H9 (cell line): ENCODE measurements at regions not wholly inside any gene's neighbourhood (a gene's known extent, or its start where the extent isn't known, plus 50 kb on each side); places are given as distances from the start of the nearest gene placed in this dataset.

Source experiments
- DNase-seq: peaks from one replicate; pipeline ENCODE4 v3.0.0-alpha.2; 2017
- H2AFZ ChIP-seq: one replicate; pipeline ENCODE4 v1.6.1; 2013; ENCODE audit warnings: mild to moderate bottlenecking, low read length, control low read depth, moderate library complexity
- H2AK5ac ChIP-seq: 2 replicates; pipeline ENCODE4 v1.6.1; 2013; ENCODE audit warnings: low read length, control low read depth, mixed read lengths; ENCODE audit not compliant: insufficient read length
- H2BK120ac ChIP-seq: one replicate; pipeline ENCODE4 v1.6.1; 2013; ENCODE audit warnings: low read depth, mild to moderate bottlenecking, low read length, control low read depth, inconsistent platforms; ENCODE audit not compliant: poor library complexity, severe bottlenecking
- H2BK12ac ChIP-seq: 2 replicates; pipeline ENCODE4 v1.6.1; 2013; ENCODE audit warnings: low read length, control low read depth, mixed read lengths, low read depth; ENCODE audit not compliant: insufficient read length
- H2BK15ac ChIP-seq: 2 replicates; pipeline ENCODE4 v1.6.1; 2013; ENCODE audit warnings: low read depth, low read length, control low read depth
- H2BK20ac ChIP-seq: one replicate; pipeline ENCODE4 v1.6.1; 2013; ENCODE audit warnings: low read depth, mild to moderate bottlenecking, low read length, control low read depth, inconsistent platforms; ENCODE audit not compliant: poor library complexity, severe bottlenecking
- H2BK5ac ChIP-seq: 2 replicates; pipeline ENCODE4 v1.6.1; 2013; ENCODE audit warnings: low read length, control low read depth, mixed read lengths; ENCODE audit not compliant: insufficient read length
- H3K14ac ChIP-seq: 2 replicates; pipeline ENCODE4 v1.6.1; 2013; ENCODE audit warnings: low read length, control low read depth; ENCODE audit not compliant: insufficient read depth
- H3K18ac ChIP-seq: 2 replicates; pipeline ENCODE4 v1.6.1; 2013; ENCODE audit warnings: low read depth, mild to moderate bottlenecking, mixed read lengths, low read length, control low read depth; ENCODE audit not compliant: insufficient read length
- H3K23ac ChIP-seq: 2 replicates; pipeline ENCODE4 v1.6.1; 2013; ENCODE audit warnings: low read length, control low read depth, mixed read lengths, low read depth; ENCODE audit not compliant: insufficient read length
- H3K23me2 ChIP-seq: 2 replicates; pipeline ENCODE4 v1.6.1; 2013; ENCODE audit warnings: low read depth, mild to moderate bottlenecking, mixed read lengths, low read length, control low read depth; ENCODE audit not compliant: insufficient read length, poor library complexity, severe bottlenecking
- H3K27ac ChIP-seq: 2 replicates; pipeline ENCODE4 v1.5.1; 2013; ENCODE audit warnings: low read length, control low read depth, mixed read lengths, low read depth; ENCODE audit not compliant: insufficient read length
- H3K27me3 ChIP-seq: 2 replicates; pipeline ENCODE4 v1.6.1; 2013; ENCODE audit warnings: low read length, control low read depth, inconsistent platforms; ENCODE audit not compliant: insufficient read depth
- H3K4ac ChIP-seq: 2 replicates; pipeline ENCODE4 v1.6.1; 2013; ENCODE audit warnings: low read depth, mild to moderate bottlenecking, control low read depth, inconsistent platforms, low read length, moderate library complexity
- H3K4me1 ChIP-seq: 2 replicates; pipeline ENCODE4 v1.6.1; 2013; ENCODE audit warnings: low read length, control low read depth, inconsistent platforms; ENCODE audit not compliant: insufficient read depth
- H3K4me2 ChIP-seq: 2 replicates; pipeline ENCODE4 v1.6.1; 2013; ENCODE audit warnings: low read length, control low read depth, mixed read lengths; ENCODE audit not compliant: insufficient read length, insufficient read depth
- H3K56ac ChIP-seq: 2 replicates; pipeline ENCODE4 v1.6.1; 2013; ENCODE audit warnings: low read depth, mild to moderate bottlenecking, mixed read lengths, low read length, control low read depth; ENCODE audit not compliant: insufficient read length
- H3K79me1 ChIP-seq: 2 replicates; pipeline ENCODE4 v1.6.1; 2013; ENCODE audit warnings: low read depth, mild to moderate bottlenecking, moderate library complexity, low read length, control low read depth, inconsistent platforms; ENCODE audit not compliant: insufficient read depth, poor library complexity, severe bottlenecking
- H3K79me2 ChIP-seq: 2 replicates; pipeline ENCODE4 v1.6.1; 2013; ENCODE audit warnings: low read length, control low read depth, inconsistent platforms; ENCODE audit not compliant: insufficient read depth
- H3K9ac ChIP-seq: 2 replicates; pipeline ENCODE4 v1.6.1; 2013; ENCODE audit warnings: low read length, control low read depth, mixed read lengths; ENCODE audit not compliant: insufficient read length; ENCODE audit errors: extremely low read depth
- H3K9me3 ChIP-seq: one replicate; pipeline ENCODE4 v1.6.1; 2013; ENCODE audit warnings: low read depth, low read length, inconsistent platforms; ENCODE audit not compliant: control insufficient read depth
- H3T11ph ChIP-seq: one replicate; pipeline ENCODE4 v1.6.1; 2013; ENCODE audit warnings: mild to moderate bottlenecking, low read length, control low read depth, inconsistent platforms
- H4K20me1 ChIP-seq: one replicate; pipeline ENCODE4 v1.6.1; 2013; ENCODE audit not compliant: control insufficient read depth, insufficient read length, insufficient read depth
- H4K5ac ChIP-seq: 2 replicates; pipeline ENCODE4 v1.6.1; 2013; ENCODE audit warnings: low read depth, mild to moderate bottlenecking, mixed read lengths, low read length, control low read depth; ENCODE audit not compliant: insufficient read length
- H4K8ac ChIP-seq: replicated peaks from 2 replicates; pipeline ENCODE4 v1.6.1; 2013; ENCODE audit warnings: low read length, control low read depth, mixed read lengths, low read depth; ENCODE audit not compliant: insufficient read length
- H4K91ac ChIP-seq: 2 replicates; pipeline ENCODE4 v1.6.1; 2013; ENCODE audit warnings: low read depth, mild to moderate bottlenecking, moderate library complexity, mixed read lengths, low read length, control low read depth; ENCODE audit not compliant: insufficient read length
- H3K27ac Mint-ChIP-seq, 3 experiments: 2 replicates in 2 of 3; 3 replicates in 1 of 3; pipeline ENCODE4 v1.8.0; 2020 to 2021; ENCODE audit warnings: mixed read lengths in 3 of 3, mild to moderate bottlenecking in 1 of 3, moderate library complexity in 1 of 3
- H3K27me3 Mint-ChIP-seq: 2 replicates; pipeline ENCODE4 v1.8.0; 2021; ENCODE audit warnings: low read depth, mild to moderate bottlenecking, moderate library complexity, mixed read lengths
- H3K36me3 Mint-ChIP-seq, 3 experiments: 2 replicates in 2 of 3; 3 replicates in 1 of 3; pipeline ENCODE4 v1.8.0; 2020 to 2021; ENCODE audit warnings: low read depth in 3 of 3, mixed read lengths in 3 of 3; ENCODE audit not compliant: insufficient read depth in 1 of 3
- H3K4me1 Mint-ChIP-seq, 2 experiments: 2 replicates each; pipeline ENCODE4 v1.8.0; 2020; ENCODE audit warnings: mixed read lengths in 2 of 2
- H3K4me3 Mint-ChIP-seq, 2 experiments: 2 replicates in 1 of 2; 3 replicates in 1 of 2; pipeline ENCODE4 v1.8.0; 2020 to 2021; ENCODE audit warnings: mild to moderate bottlenecking in 2 of 2, mixed read lengths in 2 of 2, moderate library complexity in 1 of 2
- H3K9me3 Mint-ChIP-seq, 2 experiments: 2 replicates in 1 of 2; 3 replicates in 1 of 2; pipeline ENCODE4 v1.8.0; 2020; ENCODE audit warnings: mild to moderate bottlenecking in 2 of 2, mixed read lengths in 2 of 2, moderate library complexity in 1 of 2
- WGBS: extraction: QIAGEN DNeasy Blood & Tissue Kit; methylation state at CpG from one replicate; pipeline ENCODE4 v1.1.7; 2013; ENCODE audit warnings: missing lambda C conversion rate, low lambda C conversion rate, mixed read lengths; ENCODE audit not compliant: insufficient read length; ENCODE audit errors: extremely low coverage; 5-methylcytosine and 5-hydroxymethylcytosine counted together
- TF ChIP-seq, protein P1 (sequence below): fragments of 200-600 bp; sonication (generic); conservative IDR thresholded peaks from 3 replicates; pipeline ENCODE4 v1.8.0; 2021; ENCODE audit warnings: antibody characterized with exemption, mild to moderate bottlenecking

DNA sequence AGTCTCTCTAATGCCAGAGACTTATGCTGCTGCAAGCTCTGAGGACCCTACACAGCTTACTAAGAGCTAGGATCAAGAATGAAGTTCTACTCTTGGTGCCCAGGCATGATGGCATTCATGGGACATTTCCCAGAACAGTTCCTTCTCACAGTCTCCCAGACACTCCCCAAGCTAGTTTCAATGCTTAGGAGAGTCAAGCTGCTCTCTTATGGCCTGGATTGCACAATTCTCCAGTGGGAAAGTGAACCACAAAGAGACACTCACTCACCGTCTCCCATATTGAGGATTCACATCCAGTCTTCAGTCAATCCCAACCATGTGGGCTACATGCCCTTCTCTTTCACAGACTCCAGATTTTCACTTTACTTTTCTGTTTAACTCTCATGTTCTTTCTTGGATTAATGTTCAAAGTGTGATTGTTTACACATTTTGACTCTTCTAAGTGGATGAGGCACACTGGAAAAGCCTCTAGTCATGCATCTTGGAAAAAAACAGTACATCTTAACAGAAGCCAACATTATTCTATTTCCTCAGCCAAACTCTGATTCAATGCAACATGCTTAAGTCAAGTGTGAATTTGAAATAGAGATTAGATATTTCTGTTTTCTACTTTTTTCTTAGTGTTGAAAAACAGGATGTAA, 447.8 kb upstream of the BTBD3 start:
- no peak overlapping the region for H3K27ac Mint-ChIP-seq

More for the DNA sequence above, 447.8 kb upstream of the BTBD3 start:
- H4K5ac ChIP-seq: no peak overlapping the region
- H3K23me2 ChIP-seq: no peaks in the 10 kb centered on the region
- no peak overlapping the region for H3K27ac ChIP-seq
- no peak overlapping the region for H3K23ac ChIP-seq
- WGBS: no CpG with 5 or more reads among the region's 1 CpG
- H2AK5ac ChIP-seq: no peak overlapping the region
- H3K9ac ChIP-seq: no peak overlapping the region
- no peak overlapping the region for H4K8ac ChIP-seq
- H3K27me3 ChIP-seq: no peaks in the 10 kb centered on the region
- H2BK20ac ChIP-seq: no peak overlapping the region
- DNase-seq: no peak
- no peak overlapping the region for H3K4ac ChIP-seq
- no peaks in the 10 kb centered on the region for H4K20me1 ChIP-seq
- no peak overlapping the region; the same call in 1 of the 2 replicates for H2BK15ac ChIP-seq
- H2AFZ ChIP-seq: no peak overlapping the region
- H3K4me2 ChIP-seq: no peak overlapping the region
- H2BK120ac ChIP-seq: no peak overlapping the region
- H3K18ac ChIP-seq: no peak overlapping the region
- Mint-ChIP-seq H3K36me3 (peaks cover 0 to 2% (median 1%) of the 10 kb centered on the region in 3 experiments; a peak in 2 of 7 replicates), H3K4me3 (no peak overlapping the region), H3K9me3 (no peaks in the 10 kb centered on the region; a peak in 1 of 5 replicates), H3K4me1 (peaks cover 21 to 26% of the 10 kb centered on the region in 2 experiments), H3K27me3 (peaks cover 3% of the 10 kb centered on the region; the same call in 1 of the 2 replicates)
- no peak overlapping the region for H3T11ph ChIP-seq
- no peaks in the 10 kb centered on the region for H3K79me2 ChIP-seq
- TF ChIP-seq, protein P1, sequence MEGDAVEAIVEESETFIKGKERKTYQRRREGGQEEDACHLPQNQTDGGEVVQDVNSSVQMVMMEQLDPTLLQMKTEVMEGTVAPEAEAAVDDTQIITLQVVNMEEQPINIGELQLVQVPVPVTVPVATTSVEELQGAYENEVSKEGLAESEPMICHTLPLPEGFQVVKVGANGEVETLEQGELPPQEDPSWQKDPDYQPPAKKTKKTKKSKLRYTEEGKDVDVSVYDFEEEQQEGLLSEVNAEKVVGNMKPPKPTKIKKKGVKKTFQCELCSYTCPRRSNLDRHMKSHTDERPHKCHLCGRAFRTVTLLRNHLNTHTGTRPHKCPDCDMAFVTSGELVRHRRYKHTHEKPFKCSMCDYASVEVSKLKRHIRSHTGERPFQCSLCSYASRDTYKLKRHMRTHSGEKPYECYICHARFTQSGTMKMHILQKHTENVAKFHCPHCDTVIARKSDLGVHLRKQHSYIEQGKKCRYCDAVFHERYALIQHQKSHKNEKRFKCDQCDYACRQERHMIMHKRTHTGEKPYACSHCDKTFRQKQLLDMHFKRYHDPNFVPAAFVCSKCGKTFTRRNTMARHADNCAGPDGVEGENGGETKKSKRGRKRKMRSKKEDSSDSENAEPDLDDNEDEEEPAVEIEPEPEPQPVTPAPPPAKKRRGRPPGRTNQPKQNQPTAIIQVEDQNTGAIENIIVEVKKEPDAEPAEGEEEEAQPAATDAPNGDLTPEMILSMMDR: no peak
- no peak overlapping the region for H4K91ac ChIP-seq
- no peak overlapping the region for H3K14ac ChIP-seq
- H3K9me3 ChIP-seq: no peaks in the 10 kb centered on the region
- no peaks in the 10 kb centered on the region for H3K79me1 ChIP-seq
- no peak overlapping the region for H2BK12ac ChIP-seq
- no peak overlapping the region for H3K56ac ChIP-seq
- no peaks in the 10 kb centered on the region for H3K4me1 ChIP-seq
- no peak overlapping the region for H2BK5ac ChIP-seq
